ENCODE measurements at regions not wholly inside any gene's neighbourhood (a gene's known extent, or its start where the extent isn't known, plus 50 kb on each side); places are given as distances from the start of the nearest gene placed in this dataset.

GRCh38 chr9:97768746-97769145 lies 71.6 kb upstream of the XPA start:
- no peak overlapping the region for H3K56ac ChIP-seq (ENCODE audit: extremely low read depth, insufficient read depth, low read length)
- TF ChIP-seq NFE2L2 (IDR thresholded peaks at IDR 0.05; ENCODE audit: low read depth, low read length) (no peak), POLR2A (IDR thresholded peaks at IDR 0.05; ENCODE audit: low read depth, low read length) (no peak), USF2 (IDR thresholded peaks at IDR 0.05; ENCODE audit: low read depth, low read length) (no peak), MXI1 (IDR thresholded peaks at IDR 0.05; ENCODE audit: borderline replicate concordance, low read depth, low read length) (no peak), CTCF (conservative IDR thresholded peaks at IDR 0.05; ENCODE audit: low read depth, low read length) (no peak)
- H4K91ac ChIP-seq (ENCODE audit: insufficient read depth, low read depth, low read length): no peak overlapping the region
- peak overlapping the region in 1 of 2 experiments; percentile 1; a peak in 1 of 4 replicates for H4K8ac ChIP-seq (ENCODE audit: low read depth in 2 of 2, low read length in 2 of 2)
- H3K4me3 ChIP-seq (ENCODE audit: insufficient read depth, low read depth, low read length): no peak overlapping the region
- H3K36me3 ChIP-seq (ENCODE audit: control insufficient read depth, insufficient read depth, low read length): no peaks in the 10 kb centered on the region
- H3K27me3 ChIP-seq (ENCODE audit: control insufficient read depth, insufficient read depth, low read length): peaks cover 32% of the 10 kb centered on the region
- in situ Hi-C loops (cut with MboI; ENCODE audit: low sequenced_read_pairs): no loop called here
- no peak overlapping the region for H3K14ac ChIP-seq (replicated peaks; ENCODE audit: low read depth, low read length)
- 61% methylated on average over 2 of the region's 7 CpGs; no CpG with 5 or more reads in 1 of the 2 experiments for WGBS, 2 experiments (ENCODE audit: extremely low coverage in 2 of 2, insufficient read length in 1 of 2)
- no peak overlapping the region for H3K23ac ChIP-seq (ENCODE audit: low read depth, low read length)
- H2BK120ac ChIP-seq (ENCODE audit: low read depth, low read length): no peak overlapping the region
- H3K18ac ChIP-seq (ENCODE audit: low read depth, low read length): no peak overlapping the region
- intact Hi-C loops (cut with micrococcal nuclease): no loop called here
- H3K9me3 ChIP-seq (ENCODE audit: control insufficient read depth, insufficient read depth, low read length): no peaks in the 10 kb centered on the region
- H3K9ac ChIP-seq (ENCODE audit: low read depth, low read length): no peak overlapping the region
- no peak overlapping the region for H3K27ac ChIP-seq (ENCODE audit: insufficient read depth, low read length)
- DNase-seq (peak; percentile 52), ATAC-seq (ENCODE audit: low read depth) (no peak)
- peak overlapping the region; percentile 38 for H2BK5ac ChIP-seq (ENCODE audit: low read depth, low read length, poor library complexity, severe bottlenecking)
- H4K5ac ChIP-seq (ENCODE audit: low read depth, low read length): no peak overlapping the region
- no peak overlapping the region; the same call in 1 of the 2 replicates for H2BK20ac ChIP-seq (ENCODE audit: low read depth, low read length)
- H2BK15ac ChIP-seq (ENCODE audit: low read depth, low read length): no peak overlapping the region
- H3K9me1 ChIP-seq (ENCODE audit: insufficient read depth, low read length): no peaks in the 10 kb centered on the region
- H3K4me1 ChIP-seq (ENCODE audit: control insufficient read depth, insufficient read depth, low read length): peaks cover 3% of the 10 kb centered on the region; the same call in 1 of the 2 replicates
- ChIA-PET POLR2A (ENCODE audit: unreplicated experiment) (no interaction called here), CTCF (no interaction called here)
- H4K20me1 ChIP-seq (ENCODE audit: insufficient read depth, low read length): no peaks in the 10 kb centered on the region
- H3K4me2 ChIP-seq (ENCODE audit: low read depth, low read length): no peak overlapping the region; the same call in 1 of the 2 replicates
- H2AFZ ChIP-seq (replicated peaks; ENCODE audit: low read length, poor library complexity): no peak overlapping the region
- H3K79me1 ChIP-seq (ENCODE audit: low read depth in 1 of 2, low read length in 2 of 2): no peaks in the 10 kb centered on the region
- BruUV-seq (replicated peaks): no TSS peak
- dilution Hi-C loops (cut with HindIII; ENCODE audit: low sequenced_read_pairs, unreplicated experiment): no loop called here
- H2AK5ac ChIP-seq (ENCODE audit: low read depth, low read length): no peak overlapping the region
- H3K4ac ChIP-seq (ENCODE audit: low read depth, low read length): no peak overlapping the region
- H2AK9ac ChIP-seq (replicated peaks; ENCODE audit: low read depth, low read length, poor library complexity): no peak overlapping the region
